ENCODE measurements at regions not wholly inside any gene's neighbourhood (a gene's known extent, or its start where the extent isn't known, plus 50 kb on each side); places are given as distances from the start of the nearest gene placed in this dataset.

DNA sequence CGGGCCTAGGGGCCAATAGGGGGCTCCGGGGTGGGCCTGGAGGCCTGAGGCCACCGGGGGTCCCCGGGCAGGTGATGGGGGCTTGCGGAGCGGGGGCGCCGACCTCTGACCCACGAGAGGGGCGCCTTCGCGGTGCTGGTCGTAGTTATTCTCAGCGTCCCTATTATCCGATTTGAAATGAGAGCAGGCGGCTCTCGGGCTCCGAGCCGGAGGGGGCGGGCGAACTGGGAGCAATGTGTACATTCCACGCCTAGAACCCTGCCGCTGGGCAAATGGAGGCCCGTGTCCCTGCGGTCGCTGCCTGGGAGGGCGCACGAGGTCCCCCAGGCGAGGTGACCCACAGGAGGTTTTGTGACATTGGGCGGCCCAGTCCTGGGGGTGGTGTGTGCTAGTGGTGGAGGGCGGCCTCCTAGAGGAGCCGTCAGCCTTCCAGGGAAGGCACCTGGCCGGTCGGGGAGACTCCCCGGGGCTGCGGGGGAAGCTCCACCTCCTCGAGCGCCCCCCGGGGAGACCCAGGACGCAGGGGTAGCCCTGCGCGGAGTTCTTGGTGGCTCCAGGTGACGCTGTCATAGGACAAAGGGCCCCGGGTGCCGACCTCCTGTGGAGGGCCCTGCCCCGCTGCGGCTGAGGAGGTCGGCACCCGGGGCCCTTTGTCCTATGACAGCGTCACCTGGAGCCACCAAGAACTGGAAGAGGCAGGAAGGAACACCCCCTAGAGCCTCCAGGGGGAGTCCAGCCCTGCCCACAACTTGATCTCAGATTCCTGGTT, 102.6 kb upstream of the PRKX start (continued):
- TF ChIP-seq, protein P1, sequence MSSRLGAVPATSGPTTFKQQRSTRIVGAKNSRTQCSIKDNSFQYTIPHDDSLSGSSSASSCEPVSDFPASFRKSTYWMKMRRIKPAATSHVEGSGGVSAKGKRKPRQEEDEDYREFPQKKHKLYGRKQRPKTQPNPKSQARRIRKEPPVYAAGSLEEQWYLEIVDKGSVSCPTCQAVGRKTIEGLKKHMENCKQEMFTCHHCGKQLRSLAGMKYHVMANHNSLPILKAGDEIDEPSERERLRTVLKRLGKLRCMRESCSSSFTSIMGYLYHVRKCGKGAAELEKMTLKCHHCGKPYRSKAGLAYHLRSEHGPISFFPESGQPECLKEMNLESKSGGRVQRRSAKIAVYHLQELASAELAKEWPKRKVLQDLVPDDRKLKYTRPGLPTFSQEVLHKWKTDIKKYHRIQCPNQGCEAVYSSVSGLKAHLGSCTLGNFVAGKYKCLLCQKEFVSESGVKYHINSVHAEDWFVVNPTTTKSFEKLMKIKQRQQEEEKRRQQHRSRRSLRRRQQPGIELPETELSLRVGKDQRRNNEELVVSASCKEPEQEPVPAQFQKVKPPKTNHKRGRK (tag; IDR thresholded peaks at IDR 0.05), result no peak
- TF ChIP-seq CHD2 (IDR thresholded peaks at IDR 0.05; ENCODE audit: low read depth, low read length) (0 out of 2 replicates have a peak, but pooled peaks have one; percentile 9), ZNF592 (IDR thresholded peaks at IDR 0.05) (no peak), MNT (conservative IDR thresholded peaks at IDR 0.05) (peak; percentile 35 to 40; a peak in 1 of 4 replicates), ZFP1 (CRISPR knock-in tag; IDR thresholded peaks at IDR 0.05) (no peak), KLF10 (CRISPR knock-in tag; IDR thresholded peaks at IDR 0.05) (no peak), CEBPG (CRISPR knock-in tag; IDR thresholded peaks at IDR 0.05) (no peak), CEBPG (tag; conservative IDR thresholded peaks at IDR 0.05 in 1 of 2, IDR thresholded peaks at IDR 0.05 in 1 of 2) (no peak), RBM15 (IDR thresholded peaks at IDR 0.05; ENCODE audit: insufficient read depth, low read length) (no peak), MYC (IDR thresholded peaks at IDR 0.05; ENCODE audit: low read depth, low read length) (peak; percentile 61), MYC (CRISPR knock-in tag; IDR thresholded peaks at IDR 0.05; ENCODE audit: borderline replicate concordance, low read depth) (peak; percentile 79; the same call in 1 of the 2 replicates), ZBTB1 (CRISPR knock-in tag; IDR thresholded peaks at IDR 0.05; ENCODE audit: borderline replicate concordance, low read depth) (no peak), PCBP2 (IDR thresholded peaks at IDR 0.05; ENCODE audit: low read depth, low read length, poor library complexity, severe bottlenecking) (no peak), ZNF184 (CRISPR knock-in tag; IDR thresholded peaks at IDR 0.05) (no peak), E2F3 (CRISPR knock-in tag; IDR thresholded peaks at IDR 0.05) (no peak)
- TF ChIP-seq, protein P2, sequence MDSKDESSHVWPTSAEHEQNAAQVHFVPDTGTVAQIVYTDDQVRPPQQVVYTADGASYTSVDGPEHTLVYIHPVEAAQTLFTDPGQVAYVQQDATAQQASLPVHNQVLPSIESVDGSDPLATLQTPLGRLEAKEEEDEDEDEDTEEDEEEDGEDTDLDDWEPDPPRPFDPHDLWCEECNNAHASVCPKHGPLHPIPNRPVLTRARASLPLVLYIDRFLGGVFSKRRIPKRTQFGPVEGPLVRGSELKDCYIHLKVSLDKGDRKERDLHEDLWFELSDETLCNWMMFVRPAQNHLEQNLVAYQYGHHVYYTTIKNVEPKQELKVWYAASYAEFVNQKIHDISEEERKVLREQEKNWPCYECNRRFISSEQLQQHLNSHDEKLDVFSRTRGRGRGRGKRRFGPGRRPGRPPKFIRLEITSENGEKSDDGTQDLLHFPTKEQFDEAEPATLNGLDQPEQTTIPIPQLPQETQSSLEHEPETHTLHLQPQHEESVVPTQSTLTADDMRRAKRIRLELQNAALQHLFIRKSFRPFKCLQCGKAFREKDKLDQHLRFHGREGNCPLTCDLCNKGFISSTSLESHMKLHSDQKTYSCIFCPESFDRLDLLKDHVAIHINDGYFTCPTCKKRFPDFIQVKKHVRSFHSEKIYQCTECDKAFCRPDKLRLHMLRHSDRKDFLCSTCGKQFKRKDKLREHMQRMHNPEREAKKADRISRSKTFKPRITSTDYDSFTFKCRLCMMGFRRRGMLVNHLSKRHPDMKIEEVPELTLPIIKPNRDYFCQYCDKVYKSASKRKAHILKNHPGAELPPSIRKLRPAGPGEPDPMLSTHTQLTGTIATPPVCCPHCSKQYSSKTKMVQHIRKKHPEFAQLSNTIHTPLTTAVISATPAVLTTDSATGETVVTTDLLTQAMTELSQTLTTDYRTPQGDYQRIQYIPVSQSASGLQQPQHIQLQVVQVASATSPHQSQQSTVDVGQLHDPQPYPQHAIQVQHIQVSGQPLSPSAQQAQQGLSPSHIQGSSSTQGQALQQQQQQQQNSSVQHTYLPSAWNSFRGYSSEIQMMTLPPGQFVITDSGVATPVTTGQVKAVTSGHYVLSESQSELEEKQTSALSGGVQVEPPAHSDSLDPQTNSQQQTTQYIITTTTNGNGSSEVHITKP (IDR thresholded peaks at IDR 0.05; ENCODE audit: partially characterized antibody), result peak; percentile 79
